ENCODE measurements at regions not wholly inside any gene's neighbourhood (a gene's known extent, or its start where the extent isn't known, plus 50 kb on each side); places are given as distances from the start of the nearest gene placed in this dataset.

DNA sequence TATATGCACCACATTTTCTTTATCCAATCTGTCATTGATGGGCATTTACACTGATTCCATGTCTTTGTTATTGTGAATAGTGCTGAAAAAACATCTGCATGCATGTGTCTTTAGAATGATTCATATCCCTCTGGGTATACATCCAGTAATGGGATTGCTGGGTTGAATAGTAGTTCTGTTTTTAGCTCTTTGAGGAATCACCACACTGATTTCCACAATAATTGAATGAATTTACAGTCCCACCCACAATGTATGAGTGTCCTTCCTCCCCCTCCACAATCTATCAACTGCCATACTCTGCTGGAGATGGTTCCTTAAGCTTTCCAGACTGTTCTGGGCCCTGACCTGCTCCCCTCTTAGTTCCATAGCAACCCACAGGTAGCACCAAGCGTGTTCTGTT lies 667.0 kb downstream of the LIG4 start:
- Histone ChIP-seq H3K27ac (no peak overlapping the region), H3K9me3 (peaks cover 0 to 6% of the 10 kb centered on the region in 2 donors), H3K36me3 (no peaks in the 10 kb centered on the region), H3K4me3 (no peak overlapping the region), H3K27me3 (no peaks in the 10 kb centered on the region), H3K4me1 (no peaks in the 10 kb centered on the region)
- DNase-seq, result no peak
- intact Hi-C loops (cut with DNase I), result no loop called here
- TF ChIP-seq, protein P1, sequence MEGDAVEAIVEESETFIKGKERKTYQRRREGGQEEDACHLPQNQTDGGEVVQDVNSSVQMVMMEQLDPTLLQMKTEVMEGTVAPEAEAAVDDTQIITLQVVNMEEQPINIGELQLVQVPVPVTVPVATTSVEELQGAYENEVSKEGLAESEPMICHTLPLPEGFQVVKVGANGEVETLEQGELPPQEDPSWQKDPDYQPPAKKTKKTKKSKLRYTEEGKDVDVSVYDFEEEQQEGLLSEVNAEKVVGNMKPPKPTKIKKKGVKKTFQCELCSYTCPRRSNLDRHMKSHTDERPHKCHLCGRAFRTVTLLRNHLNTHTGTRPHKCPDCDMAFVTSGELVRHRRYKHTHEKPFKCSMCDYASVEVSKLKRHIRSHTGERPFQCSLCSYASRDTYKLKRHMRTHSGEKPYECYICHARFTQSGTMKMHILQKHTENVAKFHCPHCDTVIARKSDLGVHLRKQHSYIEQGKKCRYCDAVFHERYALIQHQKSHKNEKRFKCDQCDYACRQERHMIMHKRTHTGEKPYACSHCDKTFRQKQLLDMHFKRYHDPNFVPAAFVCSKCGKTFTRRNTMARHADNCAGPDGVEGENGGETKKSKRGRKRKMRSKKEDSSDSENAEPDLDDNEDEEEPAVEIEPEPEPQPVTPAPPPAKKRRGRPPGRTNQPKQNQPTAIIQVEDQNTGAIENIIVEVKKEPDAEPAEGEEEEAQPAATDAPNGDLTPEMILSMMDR (IDR thresholded peaks at IDR 0.05), result no peak
- ATAC-seq, result no peak

DNA sequence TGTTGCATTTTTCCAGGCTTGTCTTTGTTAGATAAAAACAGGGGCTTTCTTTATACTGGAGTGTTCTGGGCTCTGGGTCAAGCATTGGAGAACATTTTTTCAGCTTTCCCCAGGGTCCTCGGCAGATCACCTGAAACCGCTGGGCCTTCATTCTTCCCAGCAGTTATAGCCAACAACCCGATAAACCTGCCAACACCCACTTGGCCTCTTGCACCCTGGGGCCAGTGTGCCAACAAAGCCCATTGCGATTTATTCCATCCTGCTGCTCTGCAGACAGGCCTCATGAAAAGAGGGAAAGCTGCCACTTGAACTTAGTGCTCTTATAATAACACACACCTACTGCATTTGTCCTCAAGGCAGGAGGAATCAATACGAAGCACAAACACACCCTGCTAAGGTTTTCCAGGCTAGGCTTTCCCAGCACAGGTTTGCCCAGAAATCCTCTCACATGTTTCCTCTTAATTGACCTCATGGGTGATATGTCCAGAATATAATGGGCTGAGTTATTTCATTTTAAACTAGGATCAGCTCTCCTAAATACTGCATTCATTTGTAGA lies 669.3 kb downstream of the LIG4 start:
- Histone ChIP-seq H3K9me3 (peaks cover 0 to 6% of the 10 kb centered on the region in 2 donors), H3K27ac (no peak overlapping the region), H3K36me3 (no peaks in the 10 kb centered on the region), H3K27me3 (no peaks in the 10 kb centered on the region), H3K4me3 (no peak overlapping the region), H3K4me1 (no peaks in the 10 kb centered on the region)
- intact Hi-C loops (cut with DNase I), result no loop called here
- TF ChIP-seq, protein P1 (IDR thresholded peaks at IDR 0.05), result no peak
- DNase-seq (no peak), ATAC-seq (peak; percentile 51)

DNA sequence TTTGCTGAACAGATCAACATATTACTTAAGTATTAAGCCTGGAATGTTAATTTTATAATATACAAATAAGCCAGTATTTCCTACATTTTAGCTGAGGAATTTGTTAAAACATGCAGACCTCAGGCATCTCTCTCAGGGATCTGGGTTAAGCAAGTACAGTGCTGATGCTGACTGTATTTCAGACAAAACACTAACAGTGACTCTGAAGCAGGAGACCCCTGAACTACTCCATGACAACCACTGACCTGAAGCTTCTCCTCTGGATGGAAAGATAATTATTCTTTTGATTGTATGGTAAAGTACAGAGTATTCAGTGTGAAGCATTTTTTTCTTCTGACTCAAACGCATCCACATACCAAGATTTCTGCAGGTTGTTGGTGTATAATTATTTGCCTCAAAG lies 680.8 kb downstream of the LIG4 start:
- Histone ChIP-seq H3K27ac (no peak overlapping the region), H3K36me3 (no peaks in the 10 kb centered on the region), H3K4me1 (no peaks in the 10 kb centered on the region), H3K27me3 (no peaks in the 10 kb centered on the region), H3K4me3 (no peak overlapping the region), H3K9me3 (no peaks in the 10 kb centered on the region)
- intact Hi-C loops (cut with DNase I), result no loop called here
- TF ChIP-seq, protein P1 (IDR thresholded peaks at IDR 0.05), result no peak
- DNase-seq, result no peak
- no peak for ATAC-seq

DNA sequence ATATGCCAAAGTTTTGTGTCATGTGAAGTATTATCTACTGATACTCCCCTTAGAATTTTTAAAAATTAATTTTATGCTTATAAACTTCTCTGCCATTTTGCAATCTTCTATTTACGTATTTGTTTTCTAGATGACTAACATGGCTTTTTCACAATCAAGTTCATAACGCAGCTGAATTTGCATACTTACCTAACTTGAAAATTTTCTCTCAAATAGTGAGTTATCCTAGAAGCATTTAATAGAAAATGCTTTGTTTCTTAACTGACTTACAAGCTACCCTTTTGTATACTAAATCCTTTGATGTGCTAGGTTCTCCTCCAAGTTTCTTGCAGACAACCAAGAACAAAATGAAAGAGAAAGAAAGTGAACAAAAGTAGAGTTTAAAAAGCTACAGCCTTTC lies 683.5 kb downstream of the LIG4 start:
- Histone ChIP-seq H3K4me3 (no peak overlapping the region), H3K27me3 (no peaks in the 10 kb centered on the region), H3K4me1 (no peaks in the 10 kb centered on the region), H3K36me3 (no peaks in the 10 kb centered on the region), H3K9me3 (no peaks in the 10 kb centered on the region), H3K27ac (no peak overlapping the region)
- DNase-seq (no peak), ATAC-seq (no peak)
- TF ChIP-seq, protein P1 (IDR thresholded peaks at IDR 0.05), result no peak
- intact Hi-C loops (cut with DNase I), result no loop called here

DNA sequence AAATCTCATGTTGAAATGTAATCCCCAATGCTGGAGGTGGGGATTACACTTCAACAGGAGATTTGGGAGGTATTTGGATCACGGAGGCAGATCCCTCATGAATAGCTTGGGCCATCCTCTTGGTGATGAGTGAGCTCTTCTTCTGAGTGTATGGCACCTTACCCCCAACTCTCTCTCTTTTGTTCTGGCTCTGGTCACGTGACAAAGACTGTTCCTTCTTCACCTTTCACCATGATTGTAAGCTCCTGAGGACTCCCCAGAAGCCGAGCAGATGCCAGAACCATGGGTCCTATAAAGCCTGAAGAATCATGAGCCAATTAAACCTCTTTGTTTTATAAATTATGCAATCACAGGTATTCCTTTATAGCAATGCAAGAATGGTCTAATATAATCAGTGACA lies 684.2 kb downstream of the LIG4 start:
- TF ChIP-seq, protein P1 (IDR thresholded peaks at IDR 0.05), result no peak
- no peak overlapping the region for H3K4me3 ChIP-seq
- intact Hi-C loops (cut with DNase I), result no loop called here
- H3K27ac ChIP-seq, result no peak overlapping the region
- ATAC-seq (no peak), DNase-seq (no peak)
- no peaks in the 10 kb centered on the region for H3K9me3 ChIP-seq
- H3K36me3 ChIP-seq, result no peaks in the 10 kb centered on the region
- no peaks in the 10 kb centered on the region for H3K27me3 ChIP-seq
- H3K4me1 ChIP-seq, result no peaks in the 10 kb centered on the region

Measured in left lung (tissue), 4 donors.